Smooth muscle cell (in vitro differentiated cells): ENCODE measurements at regions not wholly inside any gene's neighbourhood (a gene's known extent, or its start where the extent isn't known, plus 50 kb on each side); places are given as distances from the start of the nearest gene placed in this dataset.
A peak's percentile ranks its signal among the peaks of the same experiment; 100 is the strongest.

Experiments used
- DNase-seq: peaks from one replicate; lab custom pipeline; 2025; ENCODE audit not compliant: unreplicated experiment; lab: John Stamatoyannopoulos, UW
- H2AFZ ChIP-seq: fragments of 200-600 bp; sonication (generic); 2 replicates; pipeline ENCODE4 v1.6.0; 2016; ENCODE audit warnings: antibody characterized with exemption, low read depth, mild to moderate bottlenecking
- H3F3A ChIP-seq: fragments of 200-600 bp; sonication (generic); 2 replicates; pipeline ENCODE4 v1.6.0; 2017; ENCODE audit warnings: antibody characterized with exemption, low read depth
- H3K27ac ChIP-seq: fragments of 200-600 bp; sonication (generic); 2 replicates; pipeline ENCODE4 v1.5.1; 2016; ENCODE audit warnings: low read depth, mild to moderate bottlenecking
- H3K27me3 ChIP-seq: fragments of 200-600 bp; sonication (generic); 2 replicates; pipeline ENCODE4 v1.6.1; 2016; ENCODE audit warnings: low read depth, mild to moderate bottlenecking
- H3K36me3 ChIP-seq: fragments of 200-600 bp; sonication (generic); 2 replicates; pipeline ENCODE4 v1.5.1; 2016; ENCODE audit warnings: low read depth
- H3K4me1 ChIP-seq: fragments of 200-600 bp; sonication (generic); 2 replicates; pipeline ENCODE4 v1.5.1; 2016; ENCODE audit warnings: low read depth
- H3K4me2 ChIP-seq: fragments of 200-600 bp; sonication (generic); 2 replicates; pipeline ENCODE4 v1.6.0; 2016; ENCODE audit warnings: mild to moderate bottlenecking
- H3K4me3 ChIP-seq: fragments of 200-600 bp; sonication (generic); 2 replicates; pipeline ENCODE4 v1.5.1; 2016; ENCODE audit warnings: mild to moderate bottlenecking
- H3K79me2 ChIP-seq: fragments of 200-600 bp; sonication (generic); 2 replicates; pipeline ENCODE4 v1.6.0; 2016; ENCODE audit warnings: low read depth, mild to moderate bottlenecking
- H3K9ac ChIP-seq: fragments of 200-600 bp; sonication (generic); 2 replicates; pipeline ENCODE4 v1.6.0; 2016; ENCODE audit warnings: low read depth
- H3K9me3 ChIP-seq: fragments of 200-600 bp; sonication (generic); replicated peaks from 2 replicates; pipeline ENCODE4 v1.5.1; 2016; ENCODE audit warnings: low read depth
- H4K20me1 ChIP-seq: fragments of 200-600 bp; sonication (generic); 2 replicates; pipeline ENCODE4 v1.6.0; 2016; ENCODE audit warnings: low read depth
- WGBS: methylation state at CpG from one replicate; pipeline ENCODE4 v1.1.7; 2016; ENCODE audit warnings: low lambda C conversion rate; 5-methylcytosine and 5-hydroxymethylcytosine counted together
- TF ChIP-seq, protein P1 (sequence below): fragments of 200-600 bp; sonication (generic); IDR thresholded peaks from 2 replicates; pipeline ENCODE4 v1.5.1; 2017; ENCODE audit warnings: borderline replicate concordance, mild to moderate bottlenecking, antibody characterized with exemption; ENCODE audit not compliant: insufficient read depth, poor library complexity, severe bottlenecking

DNA sequence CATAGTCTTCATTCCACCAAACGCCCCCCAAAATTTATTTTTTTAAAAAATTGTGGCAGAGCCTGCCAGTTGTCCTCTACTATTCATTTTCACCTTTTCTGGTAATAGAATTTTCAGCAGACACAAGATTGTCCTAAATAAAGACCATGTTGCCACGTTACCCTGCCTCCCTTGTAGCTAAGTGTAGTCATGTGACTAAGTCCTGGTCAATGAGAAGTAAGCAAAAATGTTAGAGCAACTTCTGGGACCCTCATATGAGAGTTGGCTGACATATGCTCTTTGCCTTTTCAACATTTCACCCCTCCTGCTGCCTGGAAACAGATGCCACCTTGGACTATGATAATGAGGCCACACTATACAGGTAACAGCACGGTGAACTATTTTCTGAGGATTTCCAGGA is 203.1 kb downstream of the PIK3R1 start:
- Histone ChIP-seq H3F3A (peaks cover 17% of the 10 kb centered on the region), H3K4me3 (no peak overlapping the region), H3K27ac (peak overlapping the region; percentile 76), H4K20me1 (no peaks in the 10 kb centered on the region), H3K4me2 (peak overlapping the region; percentile 60), H3K9me3 (no peaks in the 10 kb centered on the region), H2AFZ (no peak overlapping the region), H3K27me3 (no peaks in the 10 kb centered on the region), H3K4me1 (peaks cover 10% of the 10 kb centered on the region), H3K36me3 (no peaks in the 10 kb centered on the region), H3K79me2 (no peaks in the 10 kb centered on the region), H3K9ac (peak overlapping the region; percentile 21)
- TF ChIP-seq, protein P1, sequence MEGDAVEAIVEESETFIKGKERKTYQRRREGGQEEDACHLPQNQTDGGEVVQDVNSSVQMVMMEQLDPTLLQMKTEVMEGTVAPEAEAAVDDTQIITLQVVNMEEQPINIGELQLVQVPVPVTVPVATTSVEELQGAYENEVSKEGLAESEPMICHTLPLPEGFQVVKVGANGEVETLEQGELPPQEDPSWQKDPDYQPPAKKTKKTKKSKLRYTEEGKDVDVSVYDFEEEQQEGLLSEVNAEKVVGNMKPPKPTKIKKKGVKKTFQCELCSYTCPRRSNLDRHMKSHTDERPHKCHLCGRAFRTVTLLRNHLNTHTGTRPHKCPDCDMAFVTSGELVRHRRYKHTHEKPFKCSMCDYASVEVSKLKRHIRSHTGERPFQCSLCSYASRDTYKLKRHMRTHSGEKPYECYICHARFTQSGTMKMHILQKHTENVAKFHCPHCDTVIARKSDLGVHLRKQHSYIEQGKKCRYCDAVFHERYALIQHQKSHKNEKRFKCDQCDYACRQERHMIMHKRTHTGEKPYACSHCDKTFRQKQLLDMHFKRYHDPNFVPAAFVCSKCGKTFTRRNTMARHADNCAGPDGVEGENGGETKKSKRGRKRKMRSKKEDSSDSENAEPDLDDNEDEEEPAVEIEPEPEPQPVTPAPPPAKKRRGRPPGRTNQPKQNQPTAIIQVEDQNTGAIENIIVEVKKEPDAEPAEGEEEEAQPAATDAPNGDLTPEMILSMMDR = no peak
- WGBS = 90% methylated on average over 3 of the region's 3 CpGs
- DNase-seq = no peak

DNA sequence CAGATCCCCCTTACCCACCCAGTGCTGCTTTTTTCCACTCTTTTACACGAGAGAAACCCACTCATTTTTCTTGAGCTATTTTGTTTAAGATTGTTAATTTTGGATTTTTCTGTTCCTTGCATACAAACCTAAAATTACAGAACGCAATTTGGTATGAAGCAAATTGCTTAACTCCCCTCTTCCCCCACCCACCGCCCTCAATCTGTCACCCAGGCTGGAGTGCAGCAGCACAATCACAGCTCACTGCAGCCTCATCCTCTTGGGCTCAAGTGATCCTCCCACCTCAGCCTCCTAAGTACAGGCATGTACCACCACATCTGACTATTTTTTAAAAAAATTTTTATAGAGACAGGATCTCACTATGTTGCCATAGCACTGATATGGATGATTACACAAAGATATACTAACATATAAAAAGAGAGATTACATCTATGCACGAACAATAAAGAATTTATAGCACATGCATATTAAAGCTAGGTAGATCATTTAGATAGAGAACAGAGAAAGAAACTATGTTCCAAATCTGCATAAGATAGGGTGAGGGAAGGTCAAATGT is 203.6 kb downstream of the PIK3R1 start:
- Histone ChIP-seq H3K4me3 (no peak overlapping the region), H3F3A (peaks cover 22% of the 10 kb centered on the region), H4K20me1 (no peaks in the 10 kb centered on the region), H3K4me2 (peak overlapping the region; percentile 60), H3K4me1 (peaks cover 10% of the 10 kb centered on the region), H3K36me3 (no peaks in the 10 kb centered on the region), H3K9me3 (no peaks in the 10 kb centered on the region), H2AFZ (no peak overlapping the region), H3K9ac (peak overlapping the region; percentile 21), H3K79me2 (no peaks in the 10 kb centered on the region), H3K27ac (peak overlapping the region; percentile 76), H3K27me3 (no peaks in the 10 kb centered on the region)
- TF ChIP-seq, protein P1 = no peak
- DNase-seq = no peak
- WGBS = 83% methylated on average over 4 of the region's 4 CpGs

DNA sequence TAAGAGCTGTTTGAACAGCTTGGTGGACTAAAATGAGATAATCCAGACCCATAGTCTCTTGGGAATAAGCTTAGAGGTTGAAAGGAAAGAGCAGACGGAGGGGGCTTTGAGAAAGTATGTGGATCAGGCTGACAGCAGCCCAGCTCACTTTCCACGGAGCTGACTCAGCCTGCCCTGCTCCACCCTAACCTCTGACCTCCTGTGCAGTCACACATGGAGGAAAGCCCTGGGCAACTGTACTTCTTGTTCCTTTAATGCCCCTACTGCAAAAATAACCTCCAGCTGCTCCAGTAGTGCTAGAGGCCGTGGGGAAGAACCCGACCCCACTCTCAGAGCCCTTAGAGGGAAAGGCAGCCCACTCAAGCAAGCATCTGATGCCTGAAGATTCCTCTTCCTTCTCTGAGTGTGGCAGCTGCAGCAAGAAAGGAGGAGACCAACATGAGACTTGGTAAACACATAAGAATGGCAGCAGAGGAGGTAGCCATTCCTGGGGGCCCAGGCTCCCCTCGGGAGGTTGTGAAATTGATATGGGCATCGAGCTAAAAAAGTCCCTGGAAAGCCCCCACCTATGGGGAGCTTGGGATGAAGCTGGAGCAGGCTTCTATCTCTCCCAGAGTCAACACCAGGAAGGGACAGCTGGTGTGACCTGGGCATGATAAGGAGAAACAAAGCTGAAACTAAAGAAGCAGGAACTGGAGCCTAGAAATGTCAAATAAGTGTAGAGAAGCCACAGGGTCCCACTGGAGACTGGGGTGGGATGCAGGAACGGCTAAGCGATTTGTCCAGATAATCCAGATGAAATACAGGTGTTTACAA is 204.3 kb downstream of the PIK3R1 start:
- no peak for DNase-seq

More for the DNA sequence above, 204.3 kb downstream of the PIK3R1 start:
- H3K79me2 ChIP-seq = no peaks in the 10 kb centered on the region
- peak overlapping the region; percentile 32 for H3K4me2 ChIP-seq
- H2AFZ ChIP-seq = no peak overlapping the region
- TF ChIP-seq, protein P1 = no peak
- H3K27me3 ChIP-seq = no peaks in the 10 kb centered on the region
- H3K27ac ChIP-seq = peak overlapping the region; percentile 76
- no peaks in the 10 kb centered on the region for H4K20me1 ChIP-seq
- 43% methylated on average over 8 of the region's 8 CpGs for WGBS
- H3K9ac ChIP-seq = peak overlapping the region; percentile 10
- H3K4me3 ChIP-seq = no peak overlapping the region
- H3K4me1 ChIP-seq = peaks cover 12% of the 10 kb centered on the region
- no peaks in the 10 kb centered on the region for H3K9me3 ChIP-seq
- H3F3A ChIP-seq = peaks cover 27% of the 10 kb centered on the region
- no peaks in the 10 kb centered on the region for H3K36me3 ChIP-seq
